Cardiac septum (tissue), 1 donor: ENCODE measurements at regions not wholly inside any gene's neighbourhood (a gene's known extent, or its start where the extent isn't known, plus 50 kb on each side); places are given as distances from the start of the nearest gene placed in this dataset.
"Not testable (repeated sequence)": the region's sequence is repeated elsewhere in the genome, so short reads cannot be mapped to it uniquely, and the experiment has no call there.

Source experiments
- DNase-seq: peaks from one replicate; pipeline ENCODE4 v3.0.0-alpha.2; 2020; ENCODE audit warnings: low spot score
- intact Hi-C: fragments of 100-400 bp; cut with DNase I; formaldehyde crosslinking; loops from one replicate; pipeline ENCODE4 v1.14.0; 2022
- donor health status: DM: no; HTN: no; CAD: no.

- intact Hi-C loops, DNase-seq: not testable (repeated sequence)
These were observed 138.7 kb upstream of the GOLGA6L6 start for GRCh38 chr15:20680257-20680815.

- intact Hi-C loops = no loop called here
These were observed 130.9 kb upstream of the GOLGA6L6 start for GRCh38 chr15:20672470-20672869.

GRCh38 chr15:20671675-20672074, 130.1 kb upstream of the GOLGA6L6 start:
- DNase-seq = no peak
- intact Hi-C loops = no loop called here

More at GRCh38 chr15:20672470-20672869, 130.9 kb upstream of the GOLGA6L6 start:
- DNase-seq = no peak

- intact Hi-C loops, DNase-seq: not testable (repeated sequence)
These were observed 124.8 kb upstream of the GOLGA6L6 start for GRCh38 chr15:20666410-20666809.

GRCh38 chr15:20665653-20666052, 124.1 kb upstream of the GOLGA6L6 start:
- no peak for DNase-seq
- intact Hi-C loops = no loop called here

GRCh38 chr15:20659265-20659664, 117.7 kb upstream of the GOLGA6L6 start:
- DNase-seq = no peak

GRCh38 chr15:20658024-20658423, 116.4 kb upstream of the GOLGA6L6 start:
- DNase-seq = no peak
- intact Hi-C loops = no loop called here

More at GRCh38 chr15:20659265-20659664, 117.7 kb upstream of the GOLGA6L6 start:
- intact Hi-C loops = no loop called here

GRCh38 chr15:20657084-20657483, 115.5 kb upstream of the GOLGA6L6 start:
- intact Hi-C loops = no loop called here
- no peak for DNase-seq

GRCh38 chr15:20652914-20653313, 111.3 kb upstream of the GOLGA6L6 start:
- DNase-seq = no peak
- intact Hi-C loops = no loop called here

GRCh38 chr15:20648402-20648975, 106.9 kb upstream of the GOLGA6L6 start:
- intact Hi-C loops, DNase-seq: not testable (repeated sequence)

- DNase-seq = no peak
- intact Hi-C loops = no loop called here
These were observed 105.0 kb upstream of the GOLGA6L6 start for GRCh38 chr15:20646529-20647142.

GRCh38 chr15:20645956-20646355, 104.4 kb upstream of the GOLGA6L6 start:
- no peak for DNase-seq
- intact Hi-C loops = no loop called here

GRCh38 chr15:20644896-20645295, 103.3 kb upstream of the GOLGA6L6 start:
- intact Hi-C loops = no loop called here
- DNase-seq = no peak

- DNase-seq = no peak
- intact Hi-C loops = no loop called here
These were observed 102.3 kb upstream of the GOLGA6L6 start for GRCh38 chr15:20643829-20644425.

- intact Hi-C loops = no loop called here
- no peak for DNase-seq
These were observed 101.6 kb upstream of the GOLGA6L6 start for GRCh38 chr15:20643024-20643770.

GRCh38 chr15:20642054-20642767, 100.6 kb upstream of the GOLGA6L6 start:
- intact Hi-C loops = no loop called here
- DNase-seq = no peak

- intact Hi-C loops, DNase-seq: not testable (repeated sequence)
These were observed 98.8 kb upstream of the GOLGA6L6 start for GRCh38 chr15:20640427-20640826.

GRCh38 chr15:20639224-20639623, 97.6 kb upstream of the GOLGA6L6 start:
- intact Hi-C loops, DNase-seq: not testable (repeated sequence)

- DNase-seq, intact Hi-C loops: not testable (repeated sequence)
These were observed 95.9 kb upstream of the GOLGA6L6 start for GRCh38 chr15:20637499-20637898.
